GM21515 (cell line): ENCODE measurements at regions not wholly inside any gene's neighbourhood (a gene's known extent, or its start where the extent isn't known, plus 50 kb on each side); places are given as distances from the start of the nearest gene placed in this dataset.
"Not testable (repeated sequence)": the region's sequence is repeated elsewhere in the genome, so short reads cannot be mapped to it uniquely, and the experiment has no call there.

Experiments used
- ATAC-seq: cut with Tn5 transposase; IDR thresholded peaks from one replicate; pipeline ENCODE4 v1.9.1; 2021; ENCODE audit not compliant: unreplicated experiment

DNA sequence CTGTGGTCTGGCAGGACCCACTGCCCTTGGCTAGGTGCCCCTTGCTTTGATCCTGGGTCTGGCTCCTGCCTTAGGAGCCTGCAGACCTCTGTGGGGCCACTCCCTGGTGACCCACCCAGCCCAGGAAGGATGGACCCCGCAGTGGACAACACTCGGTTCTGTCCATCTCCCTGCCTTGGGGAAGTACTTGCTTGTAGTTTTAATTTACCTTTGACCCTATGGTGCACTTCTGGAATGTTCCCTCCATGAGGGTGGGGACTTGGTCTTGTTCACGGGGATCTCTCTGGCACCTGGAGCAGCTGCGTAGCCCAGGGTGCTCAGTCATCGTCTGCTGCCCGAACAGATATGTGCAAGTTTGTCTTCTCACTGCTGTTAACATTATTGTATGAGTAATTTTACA lies 171.3 kb downstream of the TRIM43 start:
- not testable (repeated sequence) for ATAC-seq

DNA sequence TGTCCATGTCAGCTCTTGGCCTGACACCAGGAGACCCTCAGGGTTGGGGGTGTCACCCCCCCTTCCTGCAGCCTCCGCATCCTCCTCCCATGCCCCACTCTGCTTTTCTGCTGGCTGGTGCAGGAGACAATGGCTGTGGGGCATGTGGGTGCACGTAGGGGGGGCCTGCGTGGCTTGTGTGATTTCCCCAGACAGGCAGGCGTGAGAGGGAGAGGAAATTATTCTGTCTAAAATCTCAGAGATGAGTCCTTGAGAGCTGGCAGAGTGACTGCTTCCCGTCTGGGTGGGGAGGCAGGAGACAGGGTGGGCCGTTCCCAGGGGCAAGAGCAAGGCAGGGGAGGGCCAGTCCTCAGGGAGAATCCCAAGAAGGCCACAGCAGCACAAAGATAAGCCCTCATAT lies 173.2 kb downstream of the TRIM43 start:
- not testable (repeated sequence) for ATAC-seq

- ATAC-seq: not testable (repeated sequence)
Observed at GRCh38 chr2:95765925-95766910, 174.4 kb downstream of the TRIM43 start.

GRCh38 chr2:95767531-95767930 lies 175.7 kb downstream of the TRIM43 start:
- not testable (repeated sequence) for ATAC-seq

DNA sequence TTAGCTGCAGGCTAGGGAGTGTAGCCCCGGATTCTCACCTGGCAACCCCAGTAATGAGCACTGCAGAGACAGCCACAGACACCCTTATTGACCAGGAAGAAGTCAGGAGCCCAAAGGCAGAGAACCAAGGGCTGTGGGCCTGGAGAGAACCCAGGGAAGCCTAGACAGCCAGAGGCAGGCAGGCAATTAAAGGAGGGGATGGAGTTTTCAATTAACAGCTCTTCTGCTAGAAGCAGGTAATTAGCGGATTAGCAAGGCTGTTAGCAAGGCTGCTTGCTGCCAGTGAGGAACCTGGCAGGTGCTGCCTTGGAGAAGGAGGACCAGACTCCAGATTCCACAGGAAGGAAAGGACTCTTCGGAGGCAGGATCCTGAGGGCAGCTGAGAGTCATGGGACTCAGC lies 176.1 kb downstream of the TRIM43 start:
- ATAC-seq: not testable (repeated sequence)

DNA sequence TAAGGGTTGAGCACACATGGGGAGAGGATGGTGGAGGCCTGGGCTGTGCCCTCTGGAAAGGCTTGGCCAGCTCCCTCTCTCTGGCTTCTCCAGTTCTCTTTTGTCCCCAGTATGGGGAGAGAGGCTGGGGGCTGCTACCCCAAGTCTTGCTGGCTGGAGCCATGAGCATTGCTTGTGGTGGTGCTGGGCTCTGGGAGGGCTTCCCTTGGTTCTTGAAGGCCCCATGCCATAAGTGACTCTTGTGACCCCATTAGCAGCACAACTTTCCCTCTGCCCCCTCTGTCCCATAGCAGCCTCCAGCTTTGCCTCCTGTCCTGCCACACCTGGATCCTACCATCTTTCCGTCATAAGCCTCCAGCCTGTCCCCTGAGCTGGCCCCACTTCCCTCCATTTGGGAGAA lies 177.5 kb downstream of the TRIM43 start:
- not testable (repeated sequence) for ATAC-seq

- ATAC-seq: not testable (repeated sequence)
Observed at GRCh38 chr2:95770726-95771125, 178.9 kb downstream of the TRIM43 start.

DNA sequence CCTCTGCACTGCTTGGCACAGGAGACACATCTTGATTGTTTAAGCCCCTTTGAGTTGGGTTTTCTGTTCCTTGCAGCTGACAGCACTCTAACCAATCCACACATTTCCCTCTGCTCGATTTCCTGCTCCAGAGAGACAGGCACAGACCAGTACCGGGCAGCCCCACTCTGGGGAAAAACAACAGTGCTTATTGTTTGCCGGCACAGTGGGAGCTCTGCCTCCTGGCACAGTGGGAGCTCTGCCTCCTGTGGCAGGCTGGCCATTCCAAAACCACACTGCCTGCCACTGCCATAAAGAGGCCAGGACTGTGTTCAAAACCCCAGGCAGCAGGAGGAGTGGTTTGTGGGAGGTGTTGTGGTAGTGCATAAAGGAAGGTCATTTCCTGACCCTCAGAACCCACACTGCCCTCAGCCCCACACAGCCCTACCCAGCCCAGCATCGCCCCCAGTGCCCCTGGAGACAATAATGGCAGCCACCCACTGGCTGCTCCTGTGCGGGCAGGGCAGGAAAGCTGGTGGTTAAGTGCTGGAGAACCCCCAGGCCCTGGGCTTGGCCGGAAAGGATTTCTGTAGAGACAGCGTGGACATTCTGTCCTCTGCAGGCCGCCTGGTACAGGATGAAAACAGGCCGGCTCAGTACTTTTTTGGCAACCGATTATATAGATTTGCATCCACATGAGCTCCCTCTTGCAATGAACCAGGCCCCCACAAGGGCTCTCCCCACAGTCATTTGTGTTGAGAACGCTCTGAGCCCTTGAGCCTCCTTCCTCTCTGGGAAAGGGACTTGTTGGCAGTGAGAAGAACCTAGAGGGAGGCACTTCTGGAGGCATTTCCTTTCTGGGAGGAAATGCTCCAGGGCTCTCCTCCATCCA lies 182.8 kb downstream of the TRIM43 start:
- ATAC-seq: not testable (repeated sequence)

DNA sequence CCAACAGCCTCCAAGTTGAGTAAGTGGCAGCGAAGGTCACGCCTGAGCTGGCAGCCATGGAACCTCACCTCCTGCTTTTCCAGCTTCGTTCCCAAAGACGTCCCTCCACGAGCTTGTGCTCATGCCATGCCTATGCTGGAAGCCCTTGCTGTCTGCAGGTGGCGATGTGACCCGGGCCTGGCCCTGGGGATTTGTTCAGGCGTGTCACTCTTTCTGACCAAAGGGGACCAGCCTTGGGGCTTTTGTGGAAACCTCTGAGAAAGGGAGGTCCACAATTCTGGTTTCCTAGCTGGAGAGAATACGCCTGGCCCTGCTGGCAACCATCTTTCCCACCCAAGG lies 183.4 kb downstream of the TRIM43 start:
- ATAC-seq: not testable (repeated sequence)
